NT2/D1 (cell line): ENCODE measurements at regions not wholly inside any gene's neighbourhood (a gene's known extent, or its start where the extent isn't known, plus 50 kb on each side); places are given as distances from the start of the nearest gene placed in this dataset.

ENCODE experiments used
- SUZ12 ChIP-seq: IDR thresholded peaks from 2 replicates; pipeline ENCODE4 v1.6.1; 2011; ENCODE audit not compliant: insufficient read length, insufficient read depth; ENCODE audit errors: extremely low read depth
- YY1 ChIP-seq: IDR thresholded peaks from 2 replicates; pipeline ENCODE4 v1.6.1; 2011; ENCODE audit not compliant: insufficient read length, insufficient read depth
- ZNF274 ChIP-seq: IDR thresholded peaks from 2 replicates; pipeline ENCODE4 v1.6.1; 2011; ENCODE audit warnings: mild to moderate bottlenecking, low read depth, low read length

- no peak for TF ChIP-seq YY1
- no peak for TF ChIP-seq ZNF274
- no peak for TF ChIP-seq SUZ12
Measured at GRCh38 chr20:6855796-6856195, 88.3 kb downstream of the BMP2 start.
